22Rv1 (cell line): ENCODE measurements at regions not wholly inside any gene's neighbourhood (a gene's known extent, or its start where the extent isn't known, plus 50 kb on each side); places are given as distances from the start of the nearest gene placed in this dataset.

Source experiments
- ZFX ChIP-seq: fragments of 450-650 bp; IDR thresholded peaks from 2 replicates; pipeline ENCODE4 v1.6.1; 2017; ENCODE audit warnings: antibody characterized with exemption, borderline replicate concordance
- TF ChIP-seq, protein P1 (sequence below): fragments of 450-650 bp; IDR thresholded peaks from 2 replicates; pipeline ENCODE4 v1.5.1; 2017; ENCODE audit warnings: mild to moderate bottlenecking

DNA sequence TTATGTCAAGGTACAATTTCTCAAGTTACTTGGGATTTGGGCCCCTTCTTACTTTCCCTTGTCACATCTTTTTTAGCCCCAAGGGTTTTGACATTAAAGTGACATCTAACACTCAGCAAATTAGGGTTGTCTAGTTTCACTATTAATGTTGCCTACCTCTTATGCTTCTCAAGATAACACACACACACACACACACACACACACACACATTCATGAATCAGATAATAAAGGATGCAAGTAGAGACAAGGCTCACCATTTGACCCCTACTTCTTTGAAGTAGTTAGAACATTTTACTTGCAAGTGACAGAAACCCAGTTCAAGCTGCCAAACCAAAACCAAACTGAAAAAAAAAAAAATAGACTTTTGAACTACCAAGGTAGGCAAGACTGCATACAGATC lies 138.8 kb downstream of the TRIB2 start:
- TF ChIP-seq, protein P1, sequence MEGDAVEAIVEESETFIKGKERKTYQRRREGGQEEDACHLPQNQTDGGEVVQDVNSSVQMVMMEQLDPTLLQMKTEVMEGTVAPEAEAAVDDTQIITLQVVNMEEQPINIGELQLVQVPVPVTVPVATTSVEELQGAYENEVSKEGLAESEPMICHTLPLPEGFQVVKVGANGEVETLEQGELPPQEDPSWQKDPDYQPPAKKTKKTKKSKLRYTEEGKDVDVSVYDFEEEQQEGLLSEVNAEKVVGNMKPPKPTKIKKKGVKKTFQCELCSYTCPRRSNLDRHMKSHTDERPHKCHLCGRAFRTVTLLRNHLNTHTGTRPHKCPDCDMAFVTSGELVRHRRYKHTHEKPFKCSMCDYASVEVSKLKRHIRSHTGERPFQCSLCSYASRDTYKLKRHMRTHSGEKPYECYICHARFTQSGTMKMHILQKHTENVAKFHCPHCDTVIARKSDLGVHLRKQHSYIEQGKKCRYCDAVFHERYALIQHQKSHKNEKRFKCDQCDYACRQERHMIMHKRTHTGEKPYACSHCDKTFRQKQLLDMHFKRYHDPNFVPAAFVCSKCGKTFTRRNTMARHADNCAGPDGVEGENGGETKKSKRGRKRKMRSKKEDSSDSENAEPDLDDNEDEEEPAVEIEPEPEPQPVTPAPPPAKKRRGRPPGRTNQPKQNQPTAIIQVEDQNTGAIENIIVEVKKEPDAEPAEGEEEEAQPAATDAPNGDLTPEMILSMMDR = no peak
- no peak for TF ChIP-seq ZFX
